Activated T-cell treated with anti-CD3 and anti-CD28 coated beads, Interleukin-2, amount 50 U/mL, for 24 hours (primary cell): ENCODE measurements at regions not wholly inside any gene's neighbourhood (a gene's known extent, or its start where the extent isn't known, plus 50 kb on each side); places are given as distances from the start of the nearest gene placed in this dataset.
"Not testable (repeated sequence)": the region's sequence is repeated elsewhere in the genome, so short reads cannot be mapped to it uniquely, and the experiment has no call there.

Experiments used
- DNase-seq: peaks from one replicate; pipeline ENCODE4 v3.0.0-alpha.2; 2020
- H3K27ac Mint-ChIP-seq: 2 replicates; pipeline ENCODE4 v1.8.0; 2020; ENCODE audit warnings: mild to moderate bottlenecking, mixed read lengths
- H3K27me3 Mint-ChIP-seq: 2 replicates; pipeline ENCODE4 v1.8.0; 2020; ENCODE audit warnings: mixed read lengths
- H3K36me3 Mint-ChIP-seq: 2 replicates; pipeline ENCODE4 v1.8.0; 2020; ENCODE audit warnings: low read depth, mixed read lengths
- H3K4me1 Mint-ChIP-seq: 2 replicates; pipeline ENCODE4 v1.8.0; 2020; ENCODE audit warnings: low read depth, mixed read lengths
- H3K4me3 Mint-ChIP-seq: 2 replicates; pipeline ENCODE4 v1.8.0; 2020; ENCODE audit warnings: mild to moderate bottlenecking, moderate library complexity, mixed read lengths
- H3K9me3 Mint-ChIP-seq: 2 replicates; pipeline ENCODE4 v1.8.0; 2020; ENCODE audit warnings: mixed read lengths

DNA sequence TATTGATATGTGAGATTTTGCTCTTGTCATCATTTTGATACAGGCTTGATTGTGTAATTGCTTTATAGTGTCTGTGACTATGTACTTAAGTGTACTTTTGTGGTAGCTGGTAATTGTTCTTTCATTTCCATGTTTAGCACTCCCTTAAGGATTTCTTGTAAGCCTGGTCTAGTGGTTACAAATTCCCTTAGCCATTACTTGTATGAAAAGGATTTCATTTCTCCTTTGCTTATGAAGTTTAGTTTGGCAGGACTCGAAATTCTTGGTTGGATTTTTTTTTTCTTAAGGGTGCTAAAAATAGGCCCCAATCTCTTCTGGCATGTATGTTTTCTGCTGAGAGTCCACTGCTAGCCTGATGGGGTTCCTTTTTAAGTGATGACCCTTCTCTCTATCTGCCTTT lies 346.8 kb downstream of the JRKL start:
- Mint-ChIP-seq H3K9me3 (no peaks in the 10 kb centered on the region), H3K4me1 (no peaks in the 10 kb centered on the region), H3K4me3 (no peak overlapping the region), H3K27ac (no peak overlapping the region), H3K27me3 (no peaks in the 10 kb centered on the region), H3K36me3 (no peaks in the 10 kb centered on the region)
- DNase-seq, result no peak

DNA sequence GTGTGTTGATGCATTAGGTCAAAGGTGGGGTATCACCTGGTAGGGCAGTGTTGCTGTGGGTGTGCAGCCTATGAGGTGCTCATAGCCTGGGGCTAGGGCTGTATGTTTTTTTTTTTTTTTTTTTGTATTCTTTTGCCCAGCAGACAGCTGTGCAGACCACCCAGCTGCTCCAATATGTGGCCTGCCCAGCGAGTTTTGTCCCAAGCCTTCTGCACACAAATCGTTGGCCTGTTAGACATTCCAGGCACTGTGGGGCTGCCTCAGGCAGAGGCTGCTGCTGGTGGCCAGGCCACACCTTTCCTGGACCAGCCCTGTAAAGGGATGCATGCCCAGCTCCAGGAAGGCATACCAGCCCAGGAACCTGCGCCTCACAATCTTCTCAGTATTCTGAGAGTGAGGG lies 348.5 kb downstream of the JRKL start:
- no peaks in the 10 kb centered on the region for H3K36me3 Mint-ChIP-seq
- DNase-seq, result no peak
- H3K27me3 Mint-ChIP-seq, result no peaks in the 10 kb centered on the region
- H3K4me1 Mint-ChIP-seq, result no peaks in the 10 kb centered on the region
- no peak overlapping the region for H3K27ac Mint-ChIP-seq
- H3K4me3 Mint-ChIP-seq, result no peak overlapping the region
- H3K9me3 Mint-ChIP-seq, result no peaks in the 10 kb centered on the region

DNA sequence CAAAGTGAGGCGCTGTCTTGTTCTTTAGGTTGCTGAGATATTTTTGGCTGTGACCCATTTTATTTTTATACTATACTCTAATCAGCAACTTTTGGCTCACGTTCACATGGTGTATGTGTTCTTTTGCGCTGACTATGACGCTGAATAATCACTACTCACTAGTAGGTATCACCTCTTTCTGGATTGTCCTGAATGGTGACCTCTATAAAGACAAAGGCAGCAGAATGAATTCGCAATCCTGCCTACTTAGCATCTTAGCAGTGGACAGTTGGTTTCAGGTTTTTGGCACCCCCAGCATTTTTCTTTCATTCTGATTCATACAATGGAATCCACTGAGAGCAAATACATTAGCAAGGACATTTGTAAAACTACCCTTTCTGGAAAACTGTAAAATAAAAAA lies 351.3 kb downstream of the JRKL start:
- Mint-ChIP-seq H3K9me3 (no peaks in the 10 kb centered on the region), H3K4me3 (no peak overlapping the region), H3K36me3 (no peaks in the 10 kb centered on the region), H3K27ac (no peak overlapping the region), H3K4me1 (no peaks in the 10 kb centered on the region), H3K27me3 (no peaks in the 10 kb centered on the region)
- DNase-seq, result no peak

DNA sequence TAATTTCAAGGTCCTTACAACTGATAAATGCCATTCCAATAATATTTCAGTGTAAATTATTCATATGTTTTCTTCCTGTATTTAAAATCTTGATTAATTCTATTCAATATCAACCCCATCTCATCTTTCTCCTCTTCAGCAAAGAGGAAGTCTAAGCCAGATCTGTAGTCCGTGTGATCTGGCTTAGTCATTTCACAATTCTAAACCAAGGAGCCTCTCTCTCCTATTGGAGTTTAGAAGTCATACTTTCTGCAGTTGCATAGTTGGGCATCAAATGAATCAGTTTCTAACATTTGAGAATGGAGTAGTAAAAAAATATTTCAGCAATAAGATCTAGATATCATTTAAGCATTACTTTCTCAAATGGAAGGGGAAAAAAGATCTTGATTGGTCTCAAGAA lies 354.9 kb downstream of the JRKL start:
- no peak for DNase-seq
- Mint-ChIP-seq H3K27ac (no peak overlapping the region), H3K4me3 (no peak overlapping the region), H3K27me3 (no peaks in the 10 kb centered on the region), H3K4me1 (no peaks in the 10 kb centered on the region), H3K9me3 (no peaks in the 10 kb centered on the region), H3K36me3 (no peaks in the 10 kb centered on the region)

- H3K4me3 Mint-ChIP-seq, result no peak overlapping the region
- no peaks in the 10 kb centered on the region for H3K9me3 Mint-ChIP-seq
- H3K4me1 Mint-ChIP-seq, result no peaks in the 10 kb centered on the region
- no peak for DNase-seq
- H3K27me3 Mint-ChIP-seq, result no peaks in the 10 kb centered on the region
- H3K36me3 Mint-ChIP-seq, result no peaks in the 10 kb centered on the region
- no peak overlapping the region for H3K27ac Mint-ChIP-seq
These were observed 359.0 kb downstream of the JRKL start for GRCh38 chr11:96748639-96749370.

DNA sequence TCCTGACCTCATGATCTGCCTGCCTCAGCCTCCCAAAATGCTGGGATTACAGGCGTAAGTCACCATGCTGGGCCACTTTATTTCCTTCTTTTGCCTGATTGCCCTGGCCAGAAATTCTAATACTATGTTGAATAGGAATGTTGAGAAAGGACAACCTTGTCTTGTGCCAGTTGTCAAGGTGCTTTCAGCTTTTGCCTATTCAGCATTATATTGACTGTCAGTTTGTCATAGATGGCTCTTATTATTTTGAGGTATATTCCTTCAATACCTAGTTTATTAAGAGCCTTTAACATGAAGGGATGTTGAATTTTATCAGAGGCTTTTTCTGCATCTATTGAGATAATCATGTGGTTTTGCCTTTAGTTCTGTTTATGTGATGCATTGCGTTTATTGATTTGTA lies 362.0 kb downstream of the JRKL start:
- not testable (repeated sequence) for H3K27ac Mint-ChIP-seq, H3K4me3 Mint-ChIP-seq, H3K4me1 Mint-ChIP-seq, H3K9me3 Mint-ChIP-seq, DNase-seq, H3K27me3 Mint-ChIP-seq, H3K36me3 Mint-ChIP-seq

- Mint-ChIP-seq H3K27me3 (no peaks in the 10 kb centered on the region), H3K27ac (no peak overlapping the region), H3K36me3 (no peaks in the 10 kb centered on the region), H3K9me3 (no peaks in the 10 kb centered on the region), H3K4me1 (no peaks in the 10 kb centered on the region), H3K4me3 (no peak overlapping the region)
- DNase-seq, result no peak
These were observed 362.4 kb downstream of the JRKL start for GRCh38 chr11:96752221-96752620.

GRCh38 chr11:96753997-96754396 lies 364.2 kb downstream of the JRKL start:
- Mint-ChIP-seq H3K4me3 (no peak overlapping the region), H3K36me3 (no peaks in the 10 kb centered on the region), H3K27ac (no peak overlapping the region), H3K27me3 (no peaks in the 10 kb centered on the region), H3K9me3 (no peaks in the 10 kb centered on the region), H3K4me1 (no peaks in the 10 kb centered on the region)
- no peak for DNase-seq

DNA sequence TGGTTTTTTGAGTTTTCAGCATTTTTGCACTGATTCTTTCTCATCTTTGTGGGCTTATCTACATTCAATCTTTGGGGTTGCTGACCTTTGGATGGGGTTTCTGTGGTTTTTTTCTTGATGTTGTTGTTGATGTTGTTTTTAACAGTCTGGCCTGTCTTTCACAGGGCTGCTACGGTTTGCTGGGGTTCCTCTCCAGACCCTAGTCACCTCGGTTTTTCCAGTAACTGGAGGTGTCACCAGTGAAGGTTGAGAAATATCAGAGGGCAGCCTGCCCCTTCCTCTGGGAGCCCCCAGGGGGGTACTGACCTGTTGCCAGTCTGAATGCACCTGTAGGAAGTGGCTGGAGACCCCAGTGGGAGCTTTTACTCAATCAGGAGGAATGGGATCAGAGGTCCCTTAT lies 365.4 kb downstream of the JRKL start:
- DNase-seq, result no peak
- H3K4me3 Mint-ChIP-seq, result no peak overlapping the region
- no peaks in the 10 kb centered on the region for H3K36me3 Mint-ChIP-seq
- no peaks in the 10 kb centered on the region for H3K27me3 Mint-ChIP-seq
- H3K9me3 Mint-ChIP-seq, result no peaks in the 10 kb centered on the region
- no peaks in the 10 kb centered on the region for H3K4me1 Mint-ChIP-seq
- H3K27ac Mint-ChIP-seq, result no peak overlapping the region

DNA sequence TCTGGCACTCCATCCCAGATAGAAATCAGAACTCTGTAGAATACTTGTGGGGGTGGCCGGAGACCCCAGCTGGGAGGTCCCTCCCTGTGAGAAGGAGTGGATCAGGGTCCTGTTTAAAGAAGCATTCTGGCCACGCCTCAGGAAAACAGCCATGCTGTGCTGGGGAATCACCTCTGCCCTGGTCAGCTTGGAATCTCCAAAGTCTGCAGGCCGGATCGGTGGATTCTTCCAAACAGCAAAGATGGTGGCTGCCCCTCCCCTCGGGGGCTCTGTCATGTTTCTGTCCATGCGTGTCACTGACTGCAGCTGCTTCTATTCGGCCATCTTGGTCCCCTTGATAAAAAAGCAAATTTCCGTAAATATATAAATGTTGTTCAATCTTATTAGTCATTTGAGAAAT lies 365.9 kb downstream of the JRKL start:
- Mint-ChIP-seq H3K9me3 (no peaks in the 10 kb centered on the region), H3K4me1 (no peaks in the 10 kb centered on the region), H3K36me3 (no peaks in the 10 kb centered on the region), H3K4me3 (no peak overlapping the region), H3K27ac (no peak overlapping the region), H3K27me3 (no peaks in the 10 kb centered on the region)
- DNase-seq, result no peak

- H3K27ac Mint-ChIP-seq, result no peak overlapping the region
- H3K9me3 Mint-ChIP-seq, result no peaks in the 10 kb centered on the region
- no peaks in the 10 kb centered on the region for H3K4me1 Mint-ChIP-seq
- no peaks in the 10 kb centered on the region for H3K36me3 Mint-ChIP-seq
- no peaks in the 10 kb centered on the region for H3K27me3 Mint-ChIP-seq
- DNase-seq, result no peak
- H3K4me3 Mint-ChIP-seq, result no peak overlapping the region
These were observed 369.1 kb downstream of the JRKL start for GRCh38 chr11:96758957-96759356.

- Mint-ChIP-seq H3K36me3 (no peaks in the 10 kb centered on the region), H3K4me1 (no peaks in the 10 kb centered on the region), H3K4me3 (no peak overlapping the region), H3K27me3 (no peaks in the 10 kb centered on the region), H3K27ac (no peak overlapping the region), H3K9me3 (no peaks in the 10 kb centered on the region)
- DNase-seq, result no peak
These were observed 370.5 kb downstream of the JRKL start for GRCh38 chr11:96760306-96760705.

DNA sequence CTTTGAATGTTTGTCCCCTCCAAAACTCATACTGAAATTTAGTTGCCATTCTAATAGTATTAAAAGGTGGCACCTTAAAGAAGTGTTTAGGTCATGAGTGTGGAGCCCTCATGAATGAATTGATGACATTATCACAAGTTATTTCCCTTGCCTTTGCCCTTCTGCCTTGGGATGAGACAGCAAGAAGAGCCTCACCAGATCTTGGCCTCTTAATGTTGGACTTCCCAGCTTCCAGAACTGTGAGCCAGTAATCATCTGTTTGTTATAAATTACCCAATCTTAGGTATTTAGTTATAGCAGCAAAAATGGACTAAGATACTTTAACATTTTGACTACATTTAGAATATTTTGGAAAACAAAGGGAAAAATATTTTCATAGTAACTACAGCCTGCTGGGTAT lies 371.0 kb downstream of the JRKL start:
- Mint-ChIP-seq H3K27ac (no peak overlapping the region), H3K27me3 (no peaks in the 10 kb centered on the region), H3K36me3 (no peaks in the 10 kb centered on the region), H3K4me1 (no peaks in the 10 kb centered on the region), H3K4me3 (no peak overlapping the region), H3K9me3 (no peaks in the 10 kb centered on the region)
- no peak for DNase-seq

GRCh38 chr11:96761451-96761850 lies 371.6 kb downstream of the JRKL start:
- Mint-ChIP-seq H3K27me3 (no peaks in the 10 kb centered on the region), H3K9me3 (no peaks in the 10 kb centered on the region), H3K4me1 (no peaks in the 10 kb centered on the region), H3K4me3 (no peak overlapping the region), H3K36me3 (no peaks in the 10 kb centered on the region), H3K27ac (no peak overlapping the region)
- no peak for DNase-seq

DNA sequence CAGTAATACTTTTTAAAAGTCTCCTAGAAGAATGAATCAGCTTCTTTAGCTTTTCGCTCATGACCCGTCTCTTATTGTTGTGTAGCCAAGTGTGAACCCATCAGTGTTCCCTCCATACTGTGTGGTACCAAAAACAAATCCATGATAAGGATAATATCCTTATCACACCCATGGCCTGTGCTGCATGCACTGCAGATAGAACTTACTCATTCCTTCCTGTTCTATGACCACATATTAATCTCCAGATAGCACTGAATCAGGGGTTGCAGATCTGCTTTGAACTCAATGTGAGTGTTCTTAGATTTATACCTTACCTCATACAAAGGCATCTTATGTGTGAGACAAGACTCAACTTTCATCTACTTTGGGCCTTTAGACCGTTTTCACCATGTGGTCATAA lies 373.4 kb downstream of the JRKL start:
- Mint-ChIP-seq H3K36me3 (no peaks in the 10 kb centered on the region), H3K27me3 (no peaks in the 10 kb centered on the region), H3K4me1 (no peaks in the 10 kb centered on the region), H3K4me3 (no peak overlapping the region), H3K27ac (no peak overlapping the region), H3K9me3 (no peaks in the 10 kb centered on the region)
- no peak for DNase-seq

- Mint-ChIP-seq H3K4me1 (no peaks in the 10 kb centered on the region), H3K9me3 (no peaks in the 10 kb centered on the region), H3K4me3 (no peak overlapping the region), H3K27me3 (no peaks in the 10 kb centered on the region), H3K27ac (no peak overlapping the region), H3K36me3 (no peaks in the 10 kb centered on the region)
- no peak for DNase-seq
These were observed 388.5 kb downstream of the JRKL start for GRCh38 chr11:96778272-96778671.
